ENCODE measurements at regions not wholly inside any gene's neighbourhood (a gene's known extent, or its start where the extent isn't known, plus 50 kb on each side); places are given as distances from the start of the nearest gene placed in this dataset.
"Not testable (repeated sequence)": the region's sequence is repeated elsewhere in the genome, so short reads cannot be mapped to it uniquely, and the experiment has no call there.

DNA sequence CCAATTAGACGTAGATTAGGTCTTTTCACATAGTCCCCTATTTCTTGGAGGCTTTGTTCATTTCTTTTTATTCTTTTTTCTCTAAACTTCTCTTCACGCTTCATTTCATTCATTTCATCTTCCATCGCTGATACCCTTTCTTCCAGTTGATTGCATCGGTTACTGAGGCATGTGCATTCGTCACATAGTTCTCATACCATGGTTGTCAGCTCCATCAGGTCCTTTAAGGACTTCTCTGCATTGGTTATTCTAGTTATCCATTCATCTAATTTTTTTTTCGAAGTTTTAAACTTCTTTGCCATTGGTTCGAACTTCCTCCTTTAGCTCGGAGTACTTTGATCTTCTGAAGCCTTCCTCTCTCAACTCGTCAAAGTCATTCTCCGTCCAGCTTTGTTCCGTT is 541.7 kb upstream of the KLF4 start:
- not testable (repeated sequence) for TF ChIP-seq CTCF, POLR2A (IDR thresholded peaks at IDR 0.05)
